Stimulated activated memory B cell treated with anti-CD40 and anti-IgM and Interleukin-4, amounts not matched to agents 10 μg/mL and 1 μg/mL and 100 μg/mL, for 72 hours (primary cell): ENCODE measurements at regions not wholly inside any gene's neighbourhood (a gene's known extent, or its start where the extent isn't known, plus 50 kb on each side); places are given as distances from the start of the nearest gene placed in this dataset.

Experiments
- ATAC-seq: fragments of 150-1000 bp; cut with Tn5 transposase; 2 replicates; pipeline ENCODE4 v1.10.0; 2021
- H3K27ac Mint-ChIP-seq: one replicate; pipeline ENCODE4 v1.8.0; 2022; ENCODE audit warnings: mild to moderate bottlenecking, mixed read lengths
- H3K27me3 Mint-ChIP-seq: one replicate; pipeline ENCODE4 v1.8.0; 2022; ENCODE audit warnings: mixed read lengths
- H3K36me3 Mint-ChIP-seq: one replicate; pipeline ENCODE4 v1.8.0; 2022; ENCODE audit warnings: mixed read lengths
- H3K4me1 Mint-ChIP-seq: one replicate; pipeline ENCODE4 v1.8.0; 2022; ENCODE audit warnings: mixed read lengths
- H3K4me3 Mint-ChIP-seq: one replicate; pipeline ENCODE4 v1.8.0; 2022; ENCODE audit warnings: mild to moderate bottlenecking, moderate library complexity, mixed read lengths
- H3K9me3 Mint-ChIP-seq: one replicate; pipeline ENCODE4 v1.8.0; 2022; ENCODE audit warnings: mixed read lengths

DNA sequence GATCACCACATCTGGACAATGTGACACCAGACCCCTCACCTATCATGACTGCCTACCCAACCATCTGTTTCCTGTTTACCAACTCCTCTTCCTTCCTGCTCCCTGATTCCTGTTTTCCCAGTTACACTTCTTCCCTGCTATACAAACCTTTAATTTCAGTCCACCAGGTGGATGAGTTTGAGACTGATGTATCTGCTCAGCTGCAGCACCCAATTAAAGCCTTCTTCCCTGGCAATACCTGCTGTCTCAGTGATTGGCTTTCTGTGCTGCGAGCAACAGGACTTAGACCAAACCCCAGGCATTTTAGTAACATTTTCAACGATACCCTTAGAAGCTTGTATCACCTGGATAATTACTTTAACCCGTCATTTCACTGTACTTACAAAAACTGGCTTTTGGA lies 968.2 kb upstream of the NR2F2 start:
- no peak overlapping the region for H3K27ac Mint-ChIP-seq
- no peaks in the 10 kb centered on the region for H3K4me1 Mint-ChIP-seq
- no peak for ATAC-seq
- peaks cover 4% of the 10 kb centered on the region for H3K9me3 Mint-ChIP-seq
- no peak overlapping the region for H3K4me3 Mint-ChIP-seq
- no peaks in the 10 kb centered on the region for H3K27me3 Mint-ChIP-seq
- no peaks in the 10 kb centered on the region for H3K36me3 Mint-ChIP-seq

DNA sequence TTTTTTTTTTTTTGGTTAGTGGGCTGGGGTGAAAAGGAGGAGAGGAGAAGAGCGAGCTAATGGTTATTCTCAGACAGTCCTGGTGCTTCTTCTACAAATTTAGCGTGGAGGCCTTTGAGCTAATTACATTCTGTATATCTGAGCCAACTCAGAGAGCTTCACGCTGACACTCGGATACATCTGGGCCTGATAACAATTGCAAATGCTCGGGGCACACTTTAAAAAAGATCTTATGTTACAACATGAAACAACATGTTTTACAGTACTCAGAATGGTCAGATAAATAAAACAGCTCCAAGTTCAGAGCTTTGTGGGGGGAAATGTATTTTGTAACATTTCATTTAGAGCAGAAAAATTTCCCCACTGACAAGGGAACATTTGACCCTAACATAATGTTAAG lies 966.9 kb upstream of the NR2F2 start:
- H3K27me3 Mint-ChIP-seq = no peaks in the 10 kb centered on the region
- H3K36me3 Mint-ChIP-seq = no peaks in the 10 kb centered on the region
- no peak for ATAC-seq
- H3K9me3 Mint-ChIP-seq = peaks cover 4% of the 10 kb centered on the region
- no peak overlapping the region for H3K27ac Mint-ChIP-seq
- no peaks in the 10 kb centered on the region for H3K4me1 Mint-ChIP-seq
- H3K4me3 Mint-ChIP-seq = no peak overlapping the region

DNA sequence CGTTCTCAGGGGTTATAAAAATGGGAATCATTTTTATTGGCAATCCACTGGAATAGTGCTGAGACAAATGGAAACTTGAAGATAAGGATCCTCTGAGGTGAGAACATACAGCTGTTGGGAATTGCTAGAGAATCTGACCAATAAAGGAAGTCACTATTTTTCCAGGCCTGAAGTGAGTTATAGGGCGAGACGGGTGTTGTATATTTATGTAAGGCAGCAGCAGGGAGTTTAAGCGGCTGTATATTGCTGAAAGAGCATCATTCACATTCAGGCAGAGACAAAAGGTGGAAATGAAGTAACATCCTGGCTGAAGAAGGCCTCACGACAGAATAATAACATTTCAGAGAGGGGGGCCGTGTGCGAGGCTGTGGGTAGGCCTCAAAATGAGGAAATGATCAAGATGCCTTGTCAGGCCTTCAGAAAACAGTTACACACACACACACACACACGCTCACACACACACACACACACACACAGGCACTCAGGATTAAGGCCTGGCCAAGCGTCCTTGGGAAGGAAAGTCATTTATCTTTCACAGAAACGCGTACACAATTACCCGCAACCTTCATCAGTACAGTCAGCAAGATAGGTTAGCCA lies 964.9 kb upstream of the NR2F2 start:
- Mint-ChIP-seq H3K27ac (no peak overlapping the region), H3K4me1 (no peaks in the 10 kb centered on the region), H3K27me3 (no peaks in the 10 kb centered on the region), H3K36me3 (no peaks in the 10 kb centered on the region), H3K4me3 (no peak overlapping the region), H3K9me3 (peaks cover 4% of the 10 kb centered on the region)
- no peak for ATAC-seq

DNA sequence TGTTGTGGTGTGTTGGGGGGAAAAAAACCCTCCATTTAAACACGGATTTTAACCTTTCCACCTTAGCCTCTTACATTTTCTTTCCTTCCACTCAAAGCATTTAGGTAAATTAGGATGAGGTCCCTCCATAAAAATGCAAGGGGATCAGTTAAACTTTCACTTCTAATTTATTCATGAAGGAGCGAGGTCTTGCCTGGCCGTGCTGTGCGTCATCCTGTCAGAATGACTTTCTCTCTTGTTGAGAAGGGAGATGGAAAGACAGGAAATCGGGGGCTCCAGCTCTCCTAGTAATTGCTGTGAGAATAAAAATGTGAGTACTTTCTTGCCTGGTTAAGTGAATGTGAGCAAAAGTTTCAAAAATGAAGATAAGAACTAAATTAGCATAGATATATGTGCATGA lies 962.3 kb upstream of the NR2F2 start:
- no peak for ATAC-seq
- H3K27ac Mint-ChIP-seq = no peak overlapping the region
- no peaks in the 10 kb centered on the region for H3K27me3 Mint-ChIP-seq
- H3K4me3 Mint-ChIP-seq = no peak overlapping the region
- no peaks in the 10 kb centered on the region for H3K36me3 Mint-ChIP-seq
- H3K4me1 Mint-ChIP-seq = no peaks in the 10 kb centered on the region
- H3K9me3 Mint-ChIP-seq = no peaks in the 10 kb centered on the region

DNA sequence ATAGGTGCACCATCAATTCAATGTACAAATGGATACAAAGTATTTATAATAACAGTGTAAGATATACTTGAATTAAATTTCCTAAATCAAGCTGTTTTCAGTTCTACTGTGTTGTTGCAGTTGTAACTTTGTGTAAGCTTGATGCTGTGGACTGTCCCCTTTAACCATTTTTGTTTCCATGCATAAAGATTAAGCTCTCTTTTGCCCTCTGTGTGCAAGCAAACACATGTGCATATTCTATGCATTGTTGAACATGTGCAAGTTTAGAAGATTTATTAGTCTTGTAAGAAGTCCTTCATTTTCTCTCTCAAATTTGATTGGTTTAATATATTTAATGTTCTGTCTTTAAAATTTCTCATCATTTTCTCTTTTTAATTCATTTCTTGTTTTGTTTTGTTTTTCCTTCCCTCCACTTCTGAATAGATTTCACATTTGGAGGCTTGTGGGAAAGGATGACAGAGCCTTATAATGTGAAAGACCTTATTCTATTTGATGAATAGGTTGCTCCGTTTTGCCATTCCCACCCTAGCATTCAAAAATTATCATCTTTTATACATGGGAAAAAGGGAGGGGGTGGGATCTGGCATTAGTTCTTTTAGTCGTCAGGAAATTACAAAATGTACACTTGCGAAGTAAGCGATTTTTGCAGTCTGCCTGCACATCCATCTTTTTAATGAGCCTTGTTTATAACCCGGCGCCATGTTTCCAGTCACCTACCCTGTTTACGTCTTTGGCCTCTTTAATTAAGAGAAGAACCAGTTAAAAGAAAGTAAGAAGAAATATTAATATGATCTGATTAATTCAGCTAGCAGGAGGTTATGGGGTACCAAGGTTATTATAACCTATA lies 961.5 kb upstream of the NR2F2 start:
- no peaks in the 10 kb centered on the region for H3K9me3 Mint-ChIP-seq
- no peak for ATAC-seq
- no peak overlapping the region for H3K27ac Mint-ChIP-seq
- no peaks in the 10 kb centered on the region for H3K36me3 Mint-ChIP-seq
- no peaks in the 10 kb centered on the region for H3K27me3 Mint-ChIP-seq
- no peaks in the 10 kb centered on the region for H3K4me1 Mint-ChIP-seq
- no peak overlapping the region for H3K4me3 Mint-ChIP-seq

DNA sequence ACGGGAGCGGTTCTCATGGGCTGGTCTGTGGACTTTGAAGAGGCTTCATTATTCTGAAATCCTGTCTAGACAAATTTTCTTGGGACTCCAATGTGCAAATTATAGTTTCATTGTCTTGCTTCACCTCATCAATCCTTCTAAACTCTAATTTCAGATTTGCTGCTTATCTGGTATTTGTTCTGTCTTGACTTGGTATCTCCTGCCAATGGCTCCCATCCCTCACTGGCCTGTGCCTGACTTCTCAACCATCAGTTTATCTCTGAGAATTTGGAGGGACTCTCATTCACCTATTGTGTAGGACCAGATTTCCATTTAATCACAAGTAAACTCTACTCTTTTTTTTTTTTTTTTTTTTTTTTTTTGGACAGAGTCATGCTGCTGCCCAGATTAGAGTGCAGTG lies 960.2 kb upstream of the NR2F2 start:
- no peak overlapping the region for H3K27ac Mint-ChIP-seq
- no peaks in the 10 kb centered on the region for H3K27me3 Mint-ChIP-seq
- ATAC-seq = no peak
- H3K4me1 Mint-ChIP-seq = no peaks in the 10 kb centered on the region
- no peak overlapping the region for H3K4me3 Mint-ChIP-seq
- H3K36me3 Mint-ChIP-seq = no peaks in the 10 kb centered on the region
- peaks cover 2% of the 10 kb centered on the region for H3K9me3 Mint-ChIP-seq

DNA sequence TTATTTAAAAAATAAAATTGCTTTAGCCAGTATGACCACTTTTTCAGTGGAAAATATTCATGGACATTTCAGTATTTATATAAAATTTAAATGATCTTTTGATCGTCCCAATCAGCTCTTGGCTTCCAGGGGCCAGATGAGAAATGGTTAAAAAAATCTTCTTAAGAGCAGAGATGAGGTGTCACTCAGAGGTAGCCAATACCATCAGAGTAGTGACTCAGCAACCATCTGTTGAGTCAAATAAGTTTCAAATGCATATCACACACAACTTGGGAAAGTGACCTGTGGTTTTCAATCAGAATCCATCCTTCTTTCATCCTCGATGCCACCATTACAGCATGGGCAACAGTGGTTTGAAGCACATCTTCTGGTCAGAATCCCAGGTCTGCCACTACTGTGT lies 958.8 kb upstream of the NR2F2 start:
- Mint-ChIP-seq H3K4me3 (no peak overlapping the region), H3K27ac (no peak overlapping the region), H3K27me3 (no peaks in the 10 kb centered on the region), H3K36me3 (no peaks in the 10 kb centered on the region), H3K9me3 (peaks cover 3% of the 10 kb centered on the region), H3K4me1 (no peaks in the 10 kb centered on the region)
- ATAC-seq = no peak

DNA sequence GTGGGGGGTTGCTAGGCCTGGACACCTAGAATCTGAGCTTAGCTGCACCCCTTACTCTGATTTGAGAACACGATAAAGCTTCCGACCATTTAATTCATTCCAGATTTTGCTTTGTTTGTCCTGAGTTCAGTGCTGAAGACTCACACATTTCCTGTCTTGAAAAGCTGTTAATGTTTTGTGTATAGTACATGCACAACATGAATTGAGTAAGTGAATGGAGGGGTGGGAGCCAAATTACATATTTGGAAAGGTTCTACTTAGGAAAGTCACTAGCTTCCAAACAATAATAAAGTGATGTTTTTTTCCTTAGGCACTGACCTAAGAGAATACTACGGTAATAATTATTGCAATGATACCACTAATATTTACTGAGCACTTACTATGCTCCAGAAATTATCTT lies 955.2 kb upstream of the NR2F2 start:
- no peak for ATAC-seq
- Mint-ChIP-seq H3K9me3 (peaks cover 3% of the 10 kb centered on the region), H3K36me3 (no peaks in the 10 kb centered on the region), H3K4me3 (no peak overlapping the region), H3K4me1 (no peaks in the 10 kb centered on the region), H3K27ac (no peak overlapping the region), H3K27me3 (no peaks in the 10 kb centered on the region)

DNA sequence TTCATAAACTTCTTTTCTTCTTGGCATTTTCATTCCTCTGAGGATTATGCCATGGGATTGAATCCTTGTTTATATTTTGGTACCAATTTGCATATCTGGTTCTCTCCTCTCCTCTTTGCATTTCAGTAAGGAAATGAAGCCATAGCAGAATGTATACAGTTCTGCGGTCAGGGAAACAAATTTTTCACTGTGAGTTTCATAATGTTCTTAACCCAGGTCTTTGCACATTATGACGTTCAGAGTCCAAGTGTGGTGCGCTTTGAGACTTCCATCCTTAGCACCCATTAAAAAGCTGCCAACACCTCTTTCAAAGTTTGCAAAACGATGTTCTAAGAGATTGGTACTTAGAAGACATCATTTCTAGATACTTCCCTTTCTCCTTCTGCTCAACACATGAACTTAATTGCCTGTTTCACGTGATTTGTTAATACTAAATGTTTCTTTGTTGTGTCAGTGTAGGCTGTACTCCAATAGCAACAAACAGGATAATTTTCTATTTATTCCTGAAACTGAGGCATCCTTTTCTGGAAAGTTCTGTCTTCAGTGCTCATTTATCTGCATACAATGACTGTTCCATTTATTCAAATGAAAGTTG lies 953.1 kb upstream of the NR2F2 start:
- Mint-ChIP-seq H3K4me3 (no peak overlapping the region), H3K27me3 (no peaks in the 10 kb centered on the region), H3K27ac (no peak overlapping the region), H3K9me3 (peaks cover 3% of the 10 kb centered on the region), H3K4me1 (no peaks in the 10 kb centered on the region), H3K36me3 (no peaks in the 10 kb centered on the region)
- no peak for ATAC-seq

DNA sequence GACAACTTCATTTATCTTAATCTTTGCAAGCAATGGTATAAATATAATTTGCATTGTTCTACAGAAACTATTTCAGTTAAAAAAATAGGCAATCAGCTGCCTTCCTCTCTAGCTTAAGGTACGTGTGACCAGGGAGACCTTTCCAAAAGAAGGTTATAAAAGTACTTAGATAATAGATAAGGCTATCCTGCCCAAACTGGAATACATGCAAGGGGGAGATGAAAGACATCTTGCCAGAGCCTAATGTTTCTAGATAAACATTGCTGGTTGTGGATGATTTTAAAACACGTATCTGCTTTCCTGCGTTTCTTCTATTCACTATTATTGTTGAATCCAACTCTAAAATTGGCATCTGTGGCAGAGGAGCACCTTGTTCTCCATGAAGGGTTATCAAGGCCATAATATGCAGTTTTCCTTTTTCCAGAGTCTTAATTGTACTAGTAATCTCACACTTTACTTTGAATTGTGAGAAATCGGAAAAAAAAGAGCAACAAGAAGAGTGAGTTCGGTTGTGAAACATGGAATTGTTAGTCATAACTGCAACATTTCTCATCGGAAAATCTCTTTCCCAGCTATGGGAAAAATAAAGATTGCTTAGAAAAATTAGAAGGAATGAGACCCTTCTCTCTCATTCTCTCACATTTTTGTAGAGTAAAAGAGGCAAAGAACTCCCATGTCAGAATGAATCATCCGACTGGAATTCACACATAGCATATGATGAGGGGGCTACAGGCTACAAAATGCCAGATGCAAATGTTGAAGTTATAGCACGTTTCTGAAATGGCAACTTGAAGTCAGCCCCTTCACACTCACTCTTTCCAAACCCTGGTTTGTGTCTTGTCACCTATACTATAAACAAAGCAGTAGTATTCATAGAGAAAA lies 936.1 kb upstream of the NR2F2 start:
- Mint-ChIP-seq H3K4me3 (no peak overlapping the region), H3K36me3 (no peaks in the 10 kb centered on the region), H3K27me3 (no peaks in the 10 kb centered on the region), H3K4me1 (no peaks in the 10 kb centered on the region), H3K27ac (no peak overlapping the region), H3K9me3 (peaks cover 20% of the 10 kb centered on the region)
- ATAC-seq = no peak

DNA sequence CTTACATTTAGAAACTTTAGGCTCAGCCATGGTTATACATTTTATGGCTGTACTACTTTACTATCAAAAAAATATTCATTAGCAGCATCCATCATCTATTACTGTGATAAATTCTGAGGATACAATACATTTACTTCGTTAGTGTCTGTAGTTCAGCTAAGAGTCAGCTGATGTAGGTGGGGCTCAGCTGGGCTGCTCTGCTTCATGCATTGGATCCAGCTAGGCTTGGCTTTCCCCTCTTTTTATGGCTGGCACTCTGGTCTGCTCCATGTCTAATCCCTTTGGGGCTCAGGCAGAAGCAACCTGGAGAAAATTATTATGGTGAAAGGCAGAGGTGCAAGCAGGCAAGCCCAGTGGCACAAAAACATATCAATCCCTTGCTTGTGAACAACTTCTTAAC lies 930.1 kb upstream of the NR2F2 start:
- Mint-ChIP-seq H3K4me1 (no peaks in the 10 kb centered on the region), H3K27ac (no peak overlapping the region), H3K9me3 (peaks cover 4% of the 10 kb centered on the region), H3K4me3 (no peak overlapping the region), H3K27me3 (no peaks in the 10 kb centered on the region), H3K36me3 (no peaks in the 10 kb centered on the region)
- no peak for ATAC-seq

DNA sequence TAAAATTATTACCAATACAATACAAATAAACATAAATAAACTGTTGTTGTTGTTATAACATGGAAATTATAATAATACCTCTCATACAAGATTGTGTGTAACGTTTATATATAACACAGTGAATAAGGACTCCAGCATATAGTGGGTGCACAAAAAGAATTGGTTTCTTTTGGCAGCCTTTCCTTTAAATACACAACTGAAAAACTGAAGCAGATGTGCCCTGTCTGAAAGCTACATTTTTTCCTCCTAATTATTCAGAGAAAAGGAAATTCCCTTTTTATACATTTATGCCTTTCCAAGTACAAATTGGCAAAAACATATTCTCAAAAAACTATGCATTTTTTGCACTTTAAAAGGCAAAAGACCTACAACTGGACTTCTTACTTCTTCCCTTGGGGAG lies 928.9 kb upstream of the NR2F2 start:
- ATAC-seq = no peak
- H3K36me3 Mint-ChIP-seq = no peaks in the 10 kb centered on the region
- H3K4me1 Mint-ChIP-seq = no peaks in the 10 kb centered on the region
- no peak overlapping the region for H3K4me3 Mint-ChIP-seq
- H3K9me3 Mint-ChIP-seq = peaks cover 4% of the 10 kb centered on the region
- no peaks in the 10 kb centered on the region for H3K27me3 Mint-ChIP-seq
- H3K27ac Mint-ChIP-seq = no peak overlapping the region

DNA sequence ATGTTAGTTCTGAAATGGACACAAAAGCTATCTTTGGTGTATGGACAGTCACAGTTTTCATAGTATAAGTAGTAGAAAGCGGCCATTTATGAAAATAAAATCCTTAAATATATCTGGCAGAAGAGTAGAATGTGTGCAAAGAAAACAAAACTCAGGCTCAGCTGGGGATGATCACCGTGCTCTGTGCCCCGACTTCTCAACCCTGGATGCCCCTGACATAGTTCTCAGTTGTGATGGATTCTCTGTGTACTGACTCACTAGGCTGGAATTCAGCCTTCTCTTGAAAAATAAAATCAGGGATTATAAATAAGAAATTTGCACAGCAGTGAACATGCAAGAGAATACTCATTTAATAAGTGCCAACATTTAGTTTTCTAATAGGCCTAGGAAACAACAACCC lies 925.1 kb upstream of the NR2F2 start:
- Mint-ChIP-seq H3K4me3 (no peak overlapping the region), H3K4me1 (no peaks in the 10 kb centered on the region), H3K27me3 (no peaks in the 10 kb centered on the region), H3K9me3 (no peaks in the 10 kb centered on the region), H3K27ac (no peak overlapping the region), H3K36me3 (no peaks in the 10 kb centered on the region)
- no peak for ATAC-seq

DNA sequence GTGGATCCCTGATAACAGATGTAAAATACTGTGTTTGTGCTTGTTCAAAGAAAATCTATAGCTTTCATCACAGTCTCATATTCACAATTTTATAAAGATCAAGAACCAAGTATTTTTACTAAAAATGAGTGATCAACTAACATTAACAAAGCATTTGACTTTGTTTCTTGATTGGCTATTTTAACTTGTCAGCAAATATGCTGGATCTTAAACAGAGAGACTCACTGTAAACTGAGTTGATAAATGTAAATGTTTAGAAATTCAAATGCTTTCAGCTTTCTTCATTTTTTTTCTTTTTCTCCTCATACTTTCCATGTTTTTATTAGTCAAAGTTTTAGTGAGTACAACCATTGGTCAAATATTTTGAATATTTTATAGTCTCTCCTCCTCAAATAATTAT lies 923.0 kb upstream of the NR2F2 start:
- no peaks in the 10 kb centered on the region for H3K27me3 Mint-ChIP-seq
- H3K4me1 Mint-ChIP-seq = no peaks in the 10 kb centered on the region
- ATAC-seq = no peak
- H3K27ac Mint-ChIP-seq = no peak overlapping the region
- H3K4me3 Mint-ChIP-seq = no peak overlapping the region
- no peaks in the 10 kb centered on the region for H3K36me3 Mint-ChIP-seq
- H3K9me3 Mint-ChIP-seq = no peaks in the 10 kb centered on the region

DNA sequence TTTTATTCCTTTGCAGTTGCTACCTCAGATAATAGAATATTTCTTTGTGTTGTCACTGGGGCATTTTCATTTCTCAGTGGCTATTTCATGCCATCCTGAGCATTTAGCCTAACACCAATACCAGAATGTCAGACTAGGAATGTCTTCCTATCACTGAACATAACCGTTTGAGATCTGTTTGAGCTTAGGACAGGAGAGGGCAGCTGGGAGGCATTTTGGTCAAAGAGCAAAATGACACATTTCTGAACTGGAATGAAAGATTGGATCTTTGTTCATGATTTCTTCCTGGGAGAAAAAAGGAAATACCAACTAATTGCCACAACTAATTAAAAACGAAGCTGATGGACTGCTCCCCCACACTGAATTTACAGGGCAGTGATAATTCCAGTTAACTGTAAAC lies 921.3 kb upstream of the NR2F2 start:
- H3K36me3 Mint-ChIP-seq = no peaks in the 10 kb centered on the region
- no peaks in the 10 kb centered on the region for H3K4me1 Mint-ChIP-seq
- no peak for ATAC-seq
- H3K4me3 Mint-ChIP-seq = no peak overlapping the region
- H3K9me3 Mint-ChIP-seq = no peaks in the 10 kb centered on the region
- no peak overlapping the region for H3K27ac Mint-ChIP-seq
- H3K27me3 Mint-ChIP-seq = no peaks in the 10 kb centered on the region
